OCI-LY1 (cell line): ENCODE measurements at regions not wholly inside any gene's neighbourhood (a gene's known extent, or its start where the extent isn't known, plus 50 kb on each side); places are given as distances from the start of the nearest gene placed in this dataset.
"Not testable (repeated sequence)": the region's sequence is repeated elsewhere in the genome, so short reads cannot be mapped to it uniquely, and the experiment has no call there.

Source experiments
- CTCF ChIP-seq: fragments of 200-600 bp; sonication (generic), shearing (Covaris generic); IDR thresholded peaks from 2 replicates; pipeline ENCODE4 v1.5.1; 2017; ENCODE audit warnings: mild to moderate bottlenecking, antibody characterized with exemption, low read length, moderate library complexity, mixed read lengths
- EZH2 ChIP-seq: fragments of 200-600 bp; sonication (generic), shearing (Covaris generic); IDR thresholded peaks from 2 replicates; pipeline ENCODE4 v1.8.0; 2017; ENCODE audit warnings: borderline replicate concordance, mixed run types, mild to moderate bottlenecking, antibody characterized with exemption, low read length, moderate library complexity, mixed read lengths

- not testable (repeated sequence) for TF ChIP-seq CTCF, EZH2
Observed at GRCh38 chr16:18261848-18262247, 74.7 kb downstream of the NPIPA8 start.
